PFSK-1 (cell line): ENCODE measurements at regions not wholly inside any gene's neighbourhood (a gene's known extent, or its start where the extent isn't known, plus 50 kb on each side); places are given as distances from the start of the nearest gene placed in this dataset.

Experiments
- FOXP2 ChIP-seq: optimal IDR thresholded peaks from 2 replicates; pipeline ENCODE3; 2011; ENCODE audit warnings: borderline replicate concordance, control low read depth, inconsistent platforms; ENCODE audit not compliant: insufficient read depth; ENCODE audit errors: extremely low read length, extremely low read depth
- POLR2AphosphoS5 ChIP-seq: IDR thresholded peaks from 2 replicates; pipeline ENCODE4 v1.6.1; 2012; ENCODE audit warnings: low read depth, mild to moderate bottlenecking, control low read depth, low read length, moderate library complexity
- REST ChIP-seq, 2 experiments: IDR thresholded peaks; 2 replicates each; pipeline versions ENCODE4 v1.6.1 to v1.8.0; 2011 to 2012; ENCODE audit warnings: low read depth in 2 of 2, low read length in 2 of 2, control low read depth in 1 of 2, inconsistent platforms in 1 of 2, mild to moderate bottlenecking in 1 of 2, moderate library complexity in 1 of 2; ENCODE audit not compliant: insufficient read depth in 1 of 2
- SIN3A ChIP-seq: IDR thresholded peaks from 2 replicates; pipeline ENCODE4 v1.6.1; 2012; ENCODE audit warnings: mild to moderate bottlenecking, low read length, moderate library complexity, borderline replicate concordance; ENCODE audit not compliant: insufficient read depth
- TAF1 ChIP-seq: IDR thresholded peaks from 2 replicates; pipeline ENCODE4 v1.6.1; 2012; ENCODE audit warnings: low read length, control low read depth, borderline replicate concordance; ENCODE audit not compliant: insufficient read depth

GRCh38 chr7:35889001-35889400 lies 88.1 kb downstream of the SEPTIN7 start:
- TF ChIP-seq TAF1: no peak
- no peak for TF ChIP-seq POLR2AphosphoS5
- TF ChIP-seq REST (IDR thresholded peaks at IDR 0.05; ENCODE audit: insufficient read depth in 1 of 2, low read depth in 2 of 2, low read length in 2 of 2): no peak
- no peak for TF ChIP-seq SIN3A
- no peak for TF ChIP-seq FOXP2
